GM12891 (cell line): ENCODE measurements at regions not wholly inside any gene's neighbourhood (a gene's known extent, or its start where the extent isn't known, plus 50 kb on each side); places are given as distances from the start of the nearest gene placed in this dataset.

ENCODE experiments used
- POLR2A ChIP-seq: IDR thresholded peaks from 2 replicates; pipeline ENCODE4 v1.6.1; 2011; ENCODE audit warnings: low read depth, low read length, control low read depth
- POLR2AphosphoS5 ChIP-seq: IDR thresholded peaks from 2 replicates; pipeline ENCODE4 v1.6.1; 2011; ENCODE audit warnings: low read depth, low read length, control low read depth
- POU2F2 ChIP-seq: IDR thresholded peaks from 2 replicates; pipeline ENCODE4 v1.6.1; 2011; ENCODE audit warnings: low read depth, mild to moderate bottlenecking, control low read depth, low read length, moderate library complexity
- SPI1 ChIP-seq: IDR thresholded peaks from 2 replicates; pipeline ENCODE4 v1.6.1; 2011; ENCODE audit warnings: low read depth, low read length, control low read depth
- TAF1 ChIP-seq: IDR thresholded peaks from 2 replicates; pipeline ENCODE4 v1.6.1; 2011; ENCODE audit warnings: low read depth, low read length, control low read depth

- TF ChIP-seq POLR2AphosphoS5 (no peak), TAF1 (no peak), POLR2A (no peak), SPI1 (no peak), POU2F2 (no peak)
Measured at GRCh38 chr11:36997656-36998055, 399.6 kb upstream of the RAG2 start.
